OCI-LY3 (cell line): ENCODE measurements at regions not wholly inside any gene's neighbourhood (a gene's known extent, or its start where the extent isn't known, plus 50 kb on each side); places are given as distances from the start of the nearest gene placed in this dataset.

Experiments
- H2AFZ ChIP-seq: fragments of 200-600, 300-600 bp; shearing (Covaris generic); 2 replicates; pipeline ENCODE4 v1.6.0; 2014; ENCODE audit warnings: antibody characterized with exemption, low read depth, low read length
- H3K27ac ChIP-seq: fragments of 200-600, 300-600 bp; sonication (generic); 2 replicates; pipeline ENCODE4 v1.5.1; 2014; ENCODE audit warnings: mild to moderate bottlenecking, low read length, moderate library complexity, mixed read lengths
- H3K27me3 ChIP-seq: fragments of 200-600, 300-600 bp; sonication (generic); 2 replicates; pipeline ENCODE4 v1.6.1; 2014; ENCODE audit warnings: low read depth, low read length, mixed read lengths
- H3K36me3 ChIP-seq: fragments of 200-600, 300-600 bp; sonication (generic); replicated peaks from 2 replicates; pipeline ENCODE3; 2014; ENCODE audit warnings: low read depth, low read length, mixed read lengths
- H3K4me1 ChIP-seq: fragments of 300-600, 200-600 bp; sonication (generic); 2 replicates; pipeline ENCODE4 v1.6.1; 2014; ENCODE audit warnings: low read length, mixed read lengths
- H3K4me2 ChIP-seq: fragments of 200-600, 300-600 bp; sonication (generic); 2 replicates; pipeline ENCODE4 v1.6.1; 2014; ENCODE audit warnings: low read length, mixed read lengths
- H3K4me3 ChIP-seq: fragments of 300-600, 200-600 bp; sonication (generic); 2 replicates; pipeline ENCODE4 v1.5.1; 2014; ENCODE audit warnings: antibody characterized with exemption, mild to moderate bottlenecking, low read length, moderate library complexity
- H3K79me2 ChIP-seq: fragments of 300-600, 200-600 bp; shearing (Covaris generic); 2 replicates; pipeline ENCODE4 v1.6.1; 2014; ENCODE audit warnings: mild to moderate bottlenecking, low read length, mixed read lengths
- H3K9ac ChIP-seq: fragments of 300-600, 200-600 bp; shearing (Covaris generic); 2 replicates; pipeline ENCODE4 v1.6.0; 2014; ENCODE audit warnings: mild to moderate bottlenecking, low read length, moderate library complexity
- H3K9me3 ChIP-seq: fragments of 200-600, 300-600 bp; shearing (Covaris generic); 2 replicates; pipeline ENCODE4 v1.6.1; 2014; ENCODE audit warnings: low read length, mixed read lengths; ENCODE audit not compliant: insufficient read depth
- H4K20me1 ChIP-seq: fragments of 200-600, 300-600 bp; sonication (generic); 2 replicates; pipeline ENCODE4 v1.6.1; 2016; ENCODE audit warnings: low read length, mixed read lengths; ENCODE audit not compliant: insufficient read depth
- CTCF ChIP-seq: fragments of 200-600, 300-600 bp; sonication (generic); IDR thresholded peaks from 2 replicates; pipeline ENCODE4 v1.5.1; 2014; ENCODE audit warnings: antibody characterized with exemption, low read length, low read depth
- EZH2phosphoT487 ChIP-seq: fragments of 200-600 bp; shearing (Covaris generic); IDR thresholded peaks from 2 replicates; pipeline ENCODE4 v1.6.1; 2018; ENCODE audit warnings: antibody characterized with exemption, mixed run types, low read depth

- H3K4me1 ChIP-seq = no peaks in the 10 kb centered on the region
- H3K79me2 ChIP-seq = no peaks in the 10 kb centered on the region
- H3K4me2 ChIP-seq = no peak overlapping the region
- no peak overlapping the region for H3K9ac ChIP-seq
- no peaks in the 10 kb centered on the region for H3K9me3 ChIP-seq
- H3K27ac ChIP-seq = no peak overlapping the region
- no peak overlapping the region for H2AFZ ChIP-seq
- peaks cover 6% of the 10 kb centered on the region for H3K27me3 ChIP-seq
- H4K20me1 ChIP-seq = no peaks in the 10 kb centered on the region
- no peak for TF ChIP-seq EZH2phosphoT487
- TF ChIP-seq CTCF = no peak
- no peaks in the 10 kb centered on the region for H3K36me3 ChIP-seq
- H3K4me3 ChIP-seq = no peak overlapping the region
These were observed 966.9 kb upstream of the TMEM132C start for GRCh38 chr12:127300075-127300474.

GRCh38 chr12:127300753-127301152 lies 966.2 kb upstream of the TMEM132C start:
- H3K4me3 ChIP-seq = no peak overlapping the region
- no peaks in the 10 kb centered on the region for H3K79me2 ChIP-seq
- H3K9me3 ChIP-seq = no peaks in the 10 kb centered on the region
- H2AFZ ChIP-seq = no peak overlapping the region
- H4K20me1 ChIP-seq = no peaks in the 10 kb centered on the region
- no peak overlapping the region for H3K4me2 ChIP-seq
- TF ChIP-seq CTCF (no peak), EZH2phosphoT487 (no peak)
- H3K36me3 ChIP-seq = no peaks in the 10 kb centered on the region
- no peak overlapping the region for H3K9ac ChIP-seq
- H3K27me3 ChIP-seq = peaks cover 6% of the 10 kb centered on the region
- H3K27ac ChIP-seq = no peak overlapping the region
- H3K4me1 ChIP-seq = no peaks in the 10 kb centered on the region

- Histone ChIP-seq H3K4me3 (no peak overlapping the region), H2AFZ (no peak overlapping the region), H3K27me3 (peaks cover 6% of the 10 kb centered on the region), H3K36me3 (no peaks in the 10 kb centered on the region), H3K4me1 (no peaks in the 10 kb centered on the region), H3K4me2 (no peak overlapping the region), H4K20me1 (no peaks in the 10 kb centered on the region), H3K9ac (no peak overlapping the region), H3K9me3 (no peaks in the 10 kb centered on the region), H3K27ac (no peak overlapping the region), H3K79me2 (no peaks in the 10 kb centered on the region)
- TF ChIP-seq EZH2phosphoT487 = no peak
- no peak for TF ChIP-seq CTCF
These were observed 965.1 kb upstream of the TMEM132C start for GRCh38 chr12:127301876-127302275.

GRCh38 chr12:127304751-127305725 lies 961.9 kb upstream of the TMEM132C start:
- Histone ChIP-seq H3K9me3 (no peaks in the 10 kb centered on the region), H3K4me3 (no peak overlapping the region), H3K27me3 (no peaks in the 10 kb centered on the region), H3K4me2 (no peak overlapping the region), H4K20me1 (no peaks in the 10 kb centered on the region), H3K9ac (no peak overlapping the region), H3K27ac (no peak overlapping the region), H2AFZ (no peak overlapping the region), H3K4me1 (no peaks in the 10 kb centered on the region), H3K79me2 (no peaks in the 10 kb centered on the region), H3K36me3 (no peaks in the 10 kb centered on the region)
- TF ChIP-seq CTCF (no peak), EZH2phosphoT487 (no peak)
